NCI-H146 treated with DMSO at 0.1 percent for 48 hours (cell line): ENCODE measurements at regions not wholly inside any gene's neighbourhood (a gene's known extent, or its start where the extent isn't known, plus 50 kb on each side); places are given as distances from the start of the nearest gene placed in this dataset.

Experiments used
- DNase-seq: peaks from one replicate; lab custom pipeline; 2025; ENCODE audit not compliant: unreplicated experiment; lab: John Stamatoyannopoulos, UW

DNA sequence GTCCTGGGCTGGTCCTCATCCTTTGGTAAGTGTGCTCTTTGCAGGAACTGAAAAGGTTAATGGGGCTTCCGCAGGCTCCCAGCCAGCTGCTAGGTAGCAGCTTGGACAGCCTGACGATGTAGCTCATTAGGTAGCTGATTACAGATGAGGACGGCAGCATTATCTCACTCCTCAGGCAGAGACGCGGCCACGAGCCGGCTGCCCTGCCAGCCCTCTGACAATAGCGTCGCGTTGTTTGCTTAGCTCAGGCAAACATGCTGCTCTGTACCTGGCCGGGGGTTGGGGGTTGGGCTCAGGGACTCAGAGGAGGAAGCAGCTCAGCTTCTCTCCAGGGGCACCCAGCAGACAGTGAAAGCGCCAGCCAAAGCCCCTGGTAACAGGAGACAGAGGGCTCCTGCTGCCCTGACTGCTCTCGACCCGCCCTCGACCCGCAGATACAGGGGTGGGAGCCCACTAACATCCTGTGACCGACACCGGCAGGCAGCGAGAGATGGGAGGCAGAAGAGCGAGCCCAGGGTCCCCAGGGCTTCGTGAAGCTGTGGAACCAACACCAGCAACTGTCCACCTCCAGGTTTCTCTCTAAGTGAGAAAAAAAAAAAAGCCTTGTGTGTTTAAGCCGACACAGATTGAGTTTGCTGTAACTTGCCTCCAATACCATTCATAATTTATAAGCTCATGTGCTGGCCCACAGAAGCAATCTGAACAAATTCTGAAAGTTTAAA, 53.4 kb upstream of the DLK1 start:
- DNase-seq = peak; percentile 86

DNA sequence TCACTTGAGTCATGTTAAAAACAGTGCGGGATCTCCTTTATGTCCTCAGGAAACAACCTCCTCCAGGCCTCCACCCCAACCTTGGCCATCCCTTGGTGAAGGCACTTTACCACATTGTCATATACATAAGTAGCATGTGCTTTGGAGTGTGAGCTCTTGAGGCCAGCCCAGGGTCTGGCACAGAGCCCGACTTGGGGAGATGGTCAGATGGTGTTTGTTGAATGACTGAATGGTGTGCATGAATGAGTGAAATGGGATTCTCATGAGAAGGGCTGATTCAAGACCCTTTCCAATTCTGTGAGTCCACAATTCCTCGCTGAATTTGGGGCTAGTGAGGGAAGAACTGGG, 52.9 kb upstream of the DLK1 start:
- DNase-seq = no peak

DNA sequence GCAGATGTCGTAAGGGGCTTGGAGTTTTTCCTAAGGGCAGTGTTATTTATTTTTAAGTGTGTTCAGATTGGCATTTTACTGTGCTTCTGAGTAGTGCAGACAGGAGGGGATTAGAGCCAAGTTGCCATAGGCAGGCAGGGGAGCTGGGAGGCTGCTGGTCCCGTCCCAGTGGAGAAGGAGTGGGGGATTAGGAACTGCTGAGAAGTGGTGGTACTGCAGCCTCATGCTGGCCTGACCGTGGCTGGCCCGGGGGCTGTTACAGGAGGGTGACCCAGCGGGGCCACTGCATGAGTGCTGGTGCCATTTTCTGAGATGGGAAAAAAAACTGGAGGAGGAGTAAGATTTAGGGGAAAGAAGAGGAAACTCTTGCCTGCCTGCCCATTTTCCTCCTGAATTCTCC, 52.3 kb upstream of the DLK1 start:
- no peak for DNase-seq

DNA sequence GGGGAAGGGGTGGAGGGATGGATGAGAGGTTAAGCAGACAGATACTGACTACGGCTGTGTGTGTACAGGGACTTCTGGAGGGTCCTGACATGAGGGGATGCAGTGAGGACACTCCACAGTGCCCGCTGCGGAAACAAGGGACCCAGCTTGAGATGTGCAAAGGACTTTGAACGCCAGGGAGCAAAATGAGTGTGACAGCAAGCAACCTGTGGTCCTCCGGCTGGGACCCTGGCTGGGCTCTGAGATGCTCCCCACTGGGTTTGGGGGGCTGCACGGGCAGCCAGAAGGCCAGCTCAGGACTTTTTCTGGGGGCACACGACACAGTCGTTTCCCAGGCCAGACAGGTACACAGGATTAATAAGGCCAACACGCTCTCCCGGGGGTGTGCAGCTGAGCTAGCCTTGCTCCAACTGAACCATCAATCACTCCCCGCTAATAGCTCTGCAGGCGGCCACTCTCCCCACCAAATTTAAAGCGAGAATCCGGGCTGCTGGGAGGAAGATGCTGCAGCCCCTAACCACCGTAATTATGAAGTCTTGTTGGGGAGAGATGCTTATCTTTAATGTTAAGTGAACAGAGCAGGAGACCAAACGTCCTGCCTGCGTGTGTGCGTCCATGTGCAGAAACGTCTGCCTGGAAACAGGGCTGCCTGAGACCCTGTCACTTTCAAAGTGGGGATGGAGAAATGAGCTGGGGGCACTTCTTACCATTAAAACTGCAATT, 51.6 kb upstream of the DLK1 start:
- peak; percentile 8 for DNase-seq

DNA sequence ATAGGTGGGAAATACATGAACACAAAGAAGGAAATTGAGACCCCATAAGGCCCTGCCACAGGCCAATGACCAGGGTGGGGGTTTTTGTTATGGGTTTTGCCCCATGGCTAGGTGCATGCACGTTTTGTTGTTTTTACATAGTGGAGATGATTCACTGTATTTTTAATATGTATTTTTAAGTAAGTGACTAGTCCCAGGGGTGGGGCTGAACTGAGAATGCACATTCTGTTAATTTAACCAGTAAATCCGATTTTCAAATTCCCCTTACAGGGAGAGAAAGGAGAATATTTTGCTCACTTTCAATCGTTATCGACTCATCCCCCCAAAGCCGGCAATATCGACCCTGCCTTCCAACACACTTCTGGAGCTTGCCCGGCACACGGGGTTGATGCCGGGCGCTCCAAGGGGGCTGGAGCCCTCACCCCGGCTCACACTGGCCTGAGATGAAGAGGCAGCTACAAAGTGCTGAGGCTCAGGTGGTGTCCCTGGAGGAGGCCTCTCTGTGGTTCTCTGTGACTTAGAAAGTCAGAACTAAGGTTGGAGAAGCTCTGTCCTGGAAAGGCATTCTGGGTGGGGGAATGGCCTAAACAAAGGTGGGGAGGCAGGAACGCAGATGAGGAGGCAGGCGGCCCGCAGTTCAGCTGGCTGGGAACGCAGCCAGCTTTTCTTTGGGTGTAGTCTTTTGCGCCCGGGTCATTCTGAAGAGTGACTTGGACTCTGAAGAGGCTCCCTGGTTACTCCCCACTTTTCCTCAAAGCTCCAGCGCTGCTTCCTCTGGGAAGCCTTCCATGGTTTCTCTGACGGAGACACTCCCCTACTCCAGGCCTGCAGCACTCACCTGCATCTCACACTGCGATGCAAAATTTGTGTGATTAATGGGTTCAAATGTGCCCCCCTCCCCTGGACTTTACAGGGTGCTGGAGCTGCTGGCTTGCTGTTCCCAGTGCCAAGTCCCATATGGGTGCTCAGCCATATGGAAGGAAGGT, 50.7 kb upstream of the DLK1 start:
- no peak for DNase-seq
